ENCODE measurements at regions not wholly inside any gene's neighbourhood (a gene's known extent, or its start where the extent isn't known, plus 50 kb on each side); places are given as distances from the start of the nearest gene placed in this dataset.

- intact Hi-C loops (cut with micrococcal nuclease), result no loop called here
- FAIRE-seq, result no peak
- Histone ChIP-seq H3K9ac (replicated peaks; ENCODE audit: extremely low read depth, insufficient read depth, low read length) (no peak overlapping the region), H3K36me3 (ENCODE audit: control insufficient read depth in 2 of 2, extremely low read depth in 1 of 2, insufficient read depth in 2 of 2, low read length in 2 of 2) (no peaks in the 10 kb centered on the region), H3K4me3 (replicated peaks in 1 of 3; ENCODE audit: insufficient read depth in 1 of 3, low read depth in 1 of 3, low read length in 3 of 3) (no peak overlapping the region), H3K9me3 (replicated peaks; ENCODE audit: control insufficient read depth, insufficient read depth, low read length) (no peaks in the 10 kb centered on the region), H3K27me3 (ENCODE audit: control insufficient read depth in 2 of 2, insufficient read depth in 2 of 2, low read length in 2 of 2) (no peaks in the 10 kb centered on the region), H3K9me1 (replicated peaks; ENCODE audit: control insufficient read depth, extremely low read depth, insufficient read depth, low read length) (no peaks in the 10 kb centered on the region), H3K4me2 (ENCODE audit: insufficient read depth, low read length) (no peak overlapping the region), H4K20me1 (replicated peaks; ENCODE audit: control insufficient read depth, extremely low read depth, insufficient read depth, low read length) (no peaks in the 10 kb centered on the region), H2AFZ (ENCODE audit: low read depth, low read length) (no peak overlapping the region), H3K79me2 (ENCODE audit: control insufficient read depth, insufficient read depth, low read length) (no peaks in the 10 kb centered on the region), H3K27ac (ENCODE audit: insufficient read depth, low read depth, low read length) (no peak overlapping the region), H3K4me1 (ENCODE audit: control insufficient read depth, extremely low read depth, insufficient read depth, low read length) (no peaks in the 10 kb centered on the region)
- DNase-seq (ENCODE audit: low read depth, low spot score), result no peak
- dilution Hi-C loops (cut with MboI; ENCODE audit: extremely low pct_ligation_motif_present, low sequenced_read_pairs), result no loop called here
- TF ChIP-seq JUN (IDR thresholded peaks at IDR 0.05; ENCODE audit: borderline replicate concordance, insufficient read depth, insufficient read length, low read depth) (no peak), EZH2 (IDR thresholded peaks at IDR 0.05; ENCODE audit: borderline replicate concordance, low read depth, low read length, severe bottlenecking) (no peak), POLR2A (IDR thresholded peaks at IDR 0.05; ENCODE audit: low read depth, low read length) (no peak), POLR2AphosphoS5 (IDR thresholded peaks at IDR 0.05; ENCODE audit: insufficient read depth, low read depth, low read length) (no peak), GATA2 (IDR thresholded peaks at IDR 0.05; ENCODE audit: insufficient read depth, insufficient read length, low read depth, low read length) (no peak), MYC (IDR thresholded peaks at IDR 0.05; ENCODE audit: low read depth, low read length) (no peak), FOS (IDR thresholded peaks at IDR 0.05; ENCODE audit: borderline replicate concordance, insufficient read depth, low read length) (no peak), CTCF (IDR thresholded peaks at IDR 0.05; ENCODE audit: extremely low read depth in 1 of 2, insufficient read depth in 1 of 2, low read depth in 1 of 2, low read length in 2 of 2) (no peak), MAX (IDR thresholded peaks at IDR 0.05; ENCODE audit: insufficient read depth, insufficient read length) (no peak)
- POLR2A ChIA-PET, result no interaction called here
- CTCF ChIA-PET, result no interaction called here
- BruUV-seq (replicated peaks), result no TSS peak
These were observed 185.6 kb upstream of the EPHA7 start for GRCh38 chr6:93604951-93605350.
